ENCODE measurements at regions not wholly inside any gene's neighbourhood (a gene's known extent, or its start where the extent isn't known, plus 50 kb on each side); places are given as distances from the start of the nearest gene placed in this dataset.

GRCh38 chr1:5488448-5488847 lies 503.8 kb downstream of the NPHP4 start:
- TF ChIP-seq POLR2A (IDR thresholded peaks at IDR 0.05), result no peak
- TF ChIP-seq CTCF (IDR thresholded peaks at IDR 0.05), result no peak

Measured in lower leg skin (tissue), 3 donors.